Chondrocyte (in vitro differentiated cells): ENCODE measurements at regions not wholly inside any gene's neighbourhood (a gene's known extent, or its start where the extent isn't known, plus 50 kb on each side); places are given as distances from the start of the nearest gene placed in this dataset.

Experiments
- DNase-seq: peaks from one replicate; pipeline ENCODE4 v3.0.0; 2021; ENCODE audit warnings: mixed read lengths, low spot score
- H3K27ac Mint-ChIP-seq: one replicate; pipeline ENCODE4 v1.8.0; 2021; ENCODE audit warnings: mild to moderate bottlenecking, moderate library complexity, mixed read lengths; ENCODE audit not compliant: unreplicated experiment
- H3K27me3 Mint-ChIP-seq: 2 replicates; pipeline ENCODE4 v1.8.0; 2021; ENCODE audit warnings: low read depth, mixed read lengths
- H3K36me3 Mint-ChIP-seq: 2 replicates; pipeline ENCODE4 v1.8.0; 2021; ENCODE audit warnings: low read depth, mixed read lengths
- H3K4me1 Mint-ChIP-seq: 2 replicates; pipeline ENCODE4 v1.8.0; 2021; ENCODE audit warnings: low read depth, mild to moderate bottlenecking, mixed read lengths
- H3K4me3 Mint-ChIP-seq: one replicate; pipeline ENCODE4 v1.8.0; 2021; ENCODE audit warnings: mild to moderate bottlenecking, moderate library complexity, mixed read lengths; ENCODE audit not compliant: unreplicated experiment
- H3K9me3 Mint-ChIP-seq: 2 replicates; pipeline ENCODE4 v1.8.0; 2021; ENCODE audit warnings: low read depth, mixed read lengths
- TF ChIP-seq, protein P1 (sequence below): fragments of 200-600 bp; sonication (generic); IDR thresholded peaks from 2 replicates; pipeline ENCODE4 v1.5.0; 2021; ENCODE audit warnings: antibody characterized with exemption, mild to moderate bottlenecking, moderate library complexity

GRCh38 chr9:89768051-89768450, 163.2 kb downstream of the GADD45G start:
- Mint-ChIP-seq H3K4me3 (no peak overlapping the region), H3K4me1 (no peaks in the 10 kb centered on the region), H3K27me3 (peaks cover 19% of the 10 kb centered on the region), H3K9me3 (no peaks in the 10 kb centered on the region), H3K27ac (no peak overlapping the region), H3K36me3 (no peaks in the 10 kb centered on the region)
- TF ChIP-seq, protein P1, sequence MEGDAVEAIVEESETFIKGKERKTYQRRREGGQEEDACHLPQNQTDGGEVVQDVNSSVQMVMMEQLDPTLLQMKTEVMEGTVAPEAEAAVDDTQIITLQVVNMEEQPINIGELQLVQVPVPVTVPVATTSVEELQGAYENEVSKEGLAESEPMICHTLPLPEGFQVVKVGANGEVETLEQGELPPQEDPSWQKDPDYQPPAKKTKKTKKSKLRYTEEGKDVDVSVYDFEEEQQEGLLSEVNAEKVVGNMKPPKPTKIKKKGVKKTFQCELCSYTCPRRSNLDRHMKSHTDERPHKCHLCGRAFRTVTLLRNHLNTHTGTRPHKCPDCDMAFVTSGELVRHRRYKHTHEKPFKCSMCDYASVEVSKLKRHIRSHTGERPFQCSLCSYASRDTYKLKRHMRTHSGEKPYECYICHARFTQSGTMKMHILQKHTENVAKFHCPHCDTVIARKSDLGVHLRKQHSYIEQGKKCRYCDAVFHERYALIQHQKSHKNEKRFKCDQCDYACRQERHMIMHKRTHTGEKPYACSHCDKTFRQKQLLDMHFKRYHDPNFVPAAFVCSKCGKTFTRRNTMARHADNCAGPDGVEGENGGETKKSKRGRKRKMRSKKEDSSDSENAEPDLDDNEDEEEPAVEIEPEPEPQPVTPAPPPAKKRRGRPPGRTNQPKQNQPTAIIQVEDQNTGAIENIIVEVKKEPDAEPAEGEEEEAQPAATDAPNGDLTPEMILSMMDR: no peak
- no peak for DNase-seq

- H3K27ac Mint-ChIP-seq: no peak overlapping the region
Observed at GRCh38 chr9:89768650-89769071, 163.8 kb downstream of the GADD45G start.

GRCh38 chr9:89770531-89771174, 165.8 kb downstream of the GADD45G start:
- peaks cover 16% of the 10 kb centered on the region for H3K27me3 Mint-ChIP-seq
- H3K27ac Mint-ChIP-seq: no peak overlapping the region
- H3K4me1 Mint-ChIP-seq: no peaks in the 10 kb centered on the region

More at GRCh38 chr9:89768650-89769071, 163.8 kb downstream of the GADD45G start:
- Mint-ChIP-seq H3K27me3 (peaks cover 19% of the 10 kb centered on the region), H3K4me3 (no peak overlapping the region), H3K4me1 (no peaks in the 10 kb centered on the region), H3K36me3 (no peaks in the 10 kb centered on the region), H3K9me3 (no peaks in the 10 kb centered on the region)
- DNase-seq: no peak
- TF ChIP-seq, protein P1: no peak

GRCh38 chr9:89771205-89771604, 166.4 kb downstream of the GADD45G start:
- Mint-ChIP-seq H3K27ac (no peak overlapping the region), H3K4me1 (no peaks in the 10 kb centered on the region), H3K36me3 (no peaks in the 10 kb centered on the region), H3K9me3 (no peaks in the 10 kb centered on the region), H3K27me3 (peaks cover 12% of the 10 kb centered on the region), H3K4me3 (no peak overlapping the region)
- TF ChIP-seq, protein P1: no peak
- no peak for DNase-seq

More at GRCh38 chr9:89770531-89771174, 165.8 kb downstream of the GADD45G start:
- TF ChIP-seq, protein P1: no peak
- no peak overlapping the region for H3K4me3 Mint-ChIP-seq
- DNase-seq: no peak
- H3K36me3 Mint-ChIP-seq: no peaks in the 10 kb centered on the region
- H3K9me3 Mint-ChIP-seq: no peaks in the 10 kb centered on the region

GRCh38 chr9:89773170-89773569, 168.4 kb downstream of the GADD45G start:
- no peak for DNase-seq
- no peak overlapping the region for H3K4me3 Mint-ChIP-seq
- TF ChIP-seq, protein P1: no peak
- peaks cover 16% of the 10 kb centered on the region for H3K27me3 Mint-ChIP-seq
- H3K4me1 Mint-ChIP-seq: no peaks in the 10 kb centered on the region
- no peaks in the 10 kb centered on the region for H3K9me3 Mint-ChIP-seq
- no peaks in the 10 kb centered on the region for H3K36me3 Mint-ChIP-seq
- H3K27ac Mint-ChIP-seq: no peak overlapping the region
